ENCODE measurements at regions not wholly inside any gene's neighbourhood (a gene's known extent, or its start where the extent isn't known, plus 50 kb on each side); places are given as distances from the start of the nearest gene placed in this dataset.

GRCh38 chr11:93969925-93970922, 50.9 kb upstream of the HEPHL1 start:
- Histone ChIP-seq H3K36me3 (ENCODE audit: control insufficient read depth in 4 of 4, insufficient read depth in 3 of 4, low read depth in 1 of 4, low read length in 3 of 4) (no peaks in the 10 kb centered on the region), H3K9me3 (ENCODE audit: control insufficient read depth in 4 of 4, low read length in 3 of 4) (no peaks in the 10 kb centered on the region), H3K27me3 (ENCODE audit: control insufficient read depth in 4 of 4, insufficient read depth in 4 of 4, low read length in 3 of 4) (no peaks in the 10 kb centered on the region), H3K9ac (ENCODE audit: low read depth in 1 of 2, low read length in 2 of 2) (no peak overlapping the region), H3K4me1 (ENCODE audit: control insufficient read depth in 4 of 4, insufficient read depth in 4 of 4, low read length in 3 of 4) (no peaks in the 10 kb centered on the region), H3K27ac (ENCODE audit: low read depth in 1 of 2, low read length in 2 of 2) (no peak overlapping the region), H3K4me3 (ENCODE audit: low read depth in 1 of 3, low read length in 3 of 3) (no peak overlapping the region)
- WGBS = 72% methylated on average over 10 of the region's 10 CpGs
- TF ChIP-seq SP1 (IDR thresholded peaks at IDR 0.05) = no peak
- TF ChIP-seq, protein P1, sequence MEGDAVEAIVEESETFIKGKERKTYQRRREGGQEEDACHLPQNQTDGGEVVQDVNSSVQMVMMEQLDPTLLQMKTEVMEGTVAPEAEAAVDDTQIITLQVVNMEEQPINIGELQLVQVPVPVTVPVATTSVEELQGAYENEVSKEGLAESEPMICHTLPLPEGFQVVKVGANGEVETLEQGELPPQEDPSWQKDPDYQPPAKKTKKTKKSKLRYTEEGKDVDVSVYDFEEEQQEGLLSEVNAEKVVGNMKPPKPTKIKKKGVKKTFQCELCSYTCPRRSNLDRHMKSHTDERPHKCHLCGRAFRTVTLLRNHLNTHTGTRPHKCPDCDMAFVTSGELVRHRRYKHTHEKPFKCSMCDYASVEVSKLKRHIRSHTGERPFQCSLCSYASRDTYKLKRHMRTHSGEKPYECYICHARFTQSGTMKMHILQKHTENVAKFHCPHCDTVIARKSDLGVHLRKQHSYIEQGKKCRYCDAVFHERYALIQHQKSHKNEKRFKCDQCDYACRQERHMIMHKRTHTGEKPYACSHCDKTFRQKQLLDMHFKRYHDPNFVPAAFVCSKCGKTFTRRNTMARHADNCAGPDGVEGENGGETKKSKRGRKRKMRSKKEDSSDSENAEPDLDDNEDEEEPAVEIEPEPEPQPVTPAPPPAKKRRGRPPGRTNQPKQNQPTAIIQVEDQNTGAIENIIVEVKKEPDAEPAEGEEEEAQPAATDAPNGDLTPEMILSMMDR (IDR thresholded peaks at IDR 0.05; ENCODE audit: low read depth, low read length, missing input control) = no peak
- TF ChIP-seq ATF3 (IDR thresholded peaks at IDR 0.05) = no peak
- TF ChIP-seq TAF1 (conservative IDR thresholded peaks at IDR 0.05) = no peak
- DNase-seq (ENCODE audit: low spot score) = no peak
